ENCODE measurements at regions not wholly inside any gene's neighbourhood (a gene's known extent, or its start where the extent isn't known, plus 50 kb on each side); places are given as distances from the start of the nearest gene placed in this dataset.

DNA sequence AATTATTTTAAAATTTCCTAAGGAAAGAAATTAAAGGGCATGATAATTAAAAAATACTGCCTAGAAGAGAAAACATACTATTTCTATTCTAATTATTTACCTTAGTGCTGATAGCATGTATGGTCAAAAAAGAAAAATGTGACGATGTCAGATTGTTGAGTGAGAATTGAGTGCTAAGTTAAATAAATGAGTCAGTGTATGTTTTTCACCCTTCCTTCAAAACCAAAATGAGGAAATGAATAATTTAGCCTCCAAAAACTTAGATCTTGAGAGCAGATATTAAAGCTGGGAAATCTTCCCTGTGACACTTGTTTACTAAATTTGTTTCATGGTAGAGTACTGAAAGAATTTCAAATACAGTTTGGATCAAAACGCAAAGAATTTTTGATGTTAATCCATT, 58.6 kb upstream of the NYAP2 start:
- no peak overlapping the region for H3K27ac ChIP-seq
- TF ChIP-seq CTCF (conservative IDR thresholded peaks at IDR 0.05): no peak

- no peak overlapping the region for H3K27ac ChIP-seq
- no peak for TF ChIP-seq CTCF (conservative IDR thresholded peaks at IDR 0.05)
Observed at GRCh38 chr2:225337183-225337582, 62.3 kb upstream of the NYAP2 start.

GRCh38 chr2:225334514-225334913, 65.0 kb upstream of the NYAP2 start:
- no peak for TF ChIP-seq CTCF (conservative IDR thresholded peaks at IDR 0.05)

DNA sequence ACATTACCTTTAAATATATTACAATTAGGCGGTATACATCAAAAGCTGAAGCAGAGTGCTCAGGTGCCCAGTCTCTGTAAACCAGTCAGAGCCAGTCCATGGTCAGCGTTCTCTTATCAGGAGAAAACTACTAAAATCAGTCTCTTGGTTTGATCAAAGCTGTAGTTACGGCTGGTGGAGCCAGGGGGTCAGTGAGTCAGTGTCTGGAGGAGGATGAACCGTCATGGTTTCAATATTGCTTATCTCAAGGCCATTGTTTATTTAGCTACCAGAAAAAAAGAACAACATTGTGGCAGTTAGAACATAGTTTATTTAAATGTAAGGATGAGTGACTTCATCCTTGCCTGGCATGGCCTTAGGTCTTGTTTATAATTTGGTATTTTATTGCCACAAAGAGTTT, 71.3 kb upstream of the NYAP2 start:
- TF ChIP-seq CTCF (conservative IDR thresholded peaks at IDR 0.05): no peak
- H3K27ac ChIP-seq: no peak overlapping the region

More at GRCh38 chr2:225334514-225334913, 65.0 kb upstream of the NYAP2 start:
- H3K27ac ChIP-seq: no peak overlapping the region

DNA sequence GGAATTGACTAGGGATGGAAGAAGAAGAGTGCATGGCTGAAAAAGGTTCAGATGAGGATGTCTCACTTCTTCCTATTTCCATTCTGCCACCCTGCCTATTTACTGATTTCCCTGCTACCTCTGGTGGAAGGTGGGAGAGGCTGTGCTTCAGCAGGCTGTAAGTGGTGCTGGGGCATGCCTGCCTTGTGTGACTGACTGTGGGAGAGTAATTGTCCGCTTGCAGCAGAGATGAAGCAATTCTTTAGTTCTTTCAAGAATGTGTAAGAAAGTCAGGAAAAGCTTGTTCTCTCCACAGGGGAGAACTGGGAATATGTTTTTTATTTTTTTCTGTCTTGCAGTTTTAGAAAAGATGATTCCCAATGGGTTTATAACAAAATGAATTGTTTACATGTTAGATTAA, 72.5 kb upstream of the NYAP2 start:
- TF ChIP-seq CTCF (conservative IDR thresholded peaks at IDR 0.05): no peak
- H3K27ac ChIP-seq: no peak overlapping the region

GRCh38 chr2:225319872-225320271, 79.6 kb upstream of the NYAP2 start:
- no peak overlapping the region for H3K27ac ChIP-seq
- no peak for TF ChIP-seq CTCF (conservative IDR thresholded peaks at IDR 0.05)

DNA sequence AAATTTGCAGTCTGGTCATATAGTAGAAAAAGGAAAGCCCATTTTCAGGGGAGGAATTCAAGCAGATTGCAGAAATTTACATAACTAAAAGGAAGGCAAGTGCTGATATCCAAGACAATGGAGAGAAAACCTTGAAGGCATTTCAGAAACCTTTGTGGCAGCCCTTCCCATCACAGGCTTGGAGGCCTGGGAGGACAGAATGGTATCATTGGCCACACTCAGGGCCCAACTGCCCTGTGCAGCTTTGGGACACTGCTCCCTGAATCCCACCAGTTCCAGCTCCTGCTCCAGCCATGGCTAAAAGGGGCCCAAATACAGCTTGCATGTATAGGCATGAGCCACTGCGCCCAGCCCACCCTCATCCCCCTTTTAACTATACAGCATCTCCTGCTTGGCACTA, 81.1 kb upstream of the NYAP2 start:
- no peak overlapping the region for H3K27ac ChIP-seq
- no peak for TF ChIP-seq CTCF (conservative IDR thresholded peaks at IDR 0.05)

DNA sequence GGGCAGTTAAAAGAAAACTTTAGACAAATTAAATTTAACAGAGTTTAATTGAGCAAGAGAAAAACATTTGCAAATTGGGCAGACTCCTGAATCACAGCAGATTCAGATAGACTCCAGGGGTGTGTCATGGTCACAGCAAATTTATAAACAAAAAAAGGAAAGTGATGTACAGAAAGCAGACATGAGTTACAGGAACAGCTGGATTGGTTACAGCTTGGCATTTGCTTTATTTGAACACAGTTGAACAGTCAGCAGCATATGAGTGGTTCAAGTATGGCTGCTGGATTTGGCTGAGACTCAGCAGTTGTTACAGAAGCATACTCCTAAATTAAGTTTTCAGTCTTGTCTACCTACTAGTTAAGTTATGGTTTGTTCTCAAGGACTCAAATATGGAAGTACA, 82.3 kb upstream of the NYAP2 start:
- no peak overlapping the region for H3K27ac ChIP-seq
- TF ChIP-seq CTCF (conservative IDR thresholded peaks at IDR 0.05): no peak

All from VCaP (cell line).